Bronchial epithelial cell (primary cell): ENCODE measurements at regions not wholly inside any gene's neighbourhood (a gene's known extent, or its start where the extent isn't known, plus 50 kb on each side); places are given as distances from the start of the nearest gene placed in this dataset.
"Not testable (repeated sequence)": the region's sequence is repeated elsewhere in the genome, so short reads cannot be mapped to it uniquely, and the experiment has no call there.

Experiments
- DNase-seq: peaks from one replicate; pipeline ENCODE4 v3.0.0-alpha.2; 2010; ENCODE audit warnings: low read depth
- FAIRE-seq: peaks from 2 replicates; lab custom pipeline; 2011; peaks lifted over from hg19 to GRCh38; lab: Jason Lieb, UNC
- H3K27me3 ChIP-seq: 2 replicates; pipeline ENCODE4 v1.5.1; 2011; ENCODE audit warnings: low read length; ENCODE audit not compliant: control insufficient read depth, insufficient read depth
- H3K36me3 ChIP-seq: 2 replicates; pipeline ENCODE4 v1.5.1; 2011; ENCODE audit warnings: low read length; ENCODE audit not compliant: control insufficient read depth, insufficient read depth
- H3K4me3 ChIP-seq: 2 replicates; pipeline ENCODE4 v1.5.1; 2011; ENCODE audit warnings: mild to moderate bottlenecking, low read depth, low read length, control low read depth
- TF ChIP-seq, protein P1 (sequence below): IDR thresholded peaks from 2 replicates; pipeline ENCODE4 v1.5.1; 2011; ENCODE audit warnings: mild to moderate bottlenecking, moderate library complexity, low read length, control low read depth, inconsistent platforms; ENCODE audit not compliant: insufficient read depth, severe bottlenecking

DNA sequence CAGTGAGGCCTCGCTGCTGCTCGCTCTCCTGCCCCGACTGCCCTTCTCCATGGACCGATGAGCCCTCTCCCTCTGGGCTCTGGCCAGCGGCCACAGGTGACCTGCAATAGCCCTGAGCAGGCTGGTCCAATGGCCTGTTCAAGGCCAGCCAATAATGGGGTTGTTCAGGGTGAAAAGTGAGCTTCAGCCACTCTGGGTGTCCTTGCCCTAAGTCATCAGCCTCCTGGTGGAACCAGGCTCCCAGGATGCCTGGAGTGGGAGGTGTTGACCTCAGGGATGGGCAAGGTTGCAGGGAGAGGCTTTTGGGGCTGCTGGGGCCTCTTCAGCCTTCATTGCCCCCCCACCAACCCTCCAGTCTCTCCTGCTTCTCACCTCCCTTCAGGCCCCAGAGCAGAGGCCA, 79.7 kb downstream of the RFLNA start:
- no peak for FAIRE-seq
- Histone ChIP-seq H3K4me3 (no peak overlapping the region), H3K27me3 (no peaks in the 10 kb centered on the region), H3K36me3 (peaks cover 26% of the 10 kb centered on the region)
- no peak for DNase-seq
- TF ChIP-seq, protein P1, sequence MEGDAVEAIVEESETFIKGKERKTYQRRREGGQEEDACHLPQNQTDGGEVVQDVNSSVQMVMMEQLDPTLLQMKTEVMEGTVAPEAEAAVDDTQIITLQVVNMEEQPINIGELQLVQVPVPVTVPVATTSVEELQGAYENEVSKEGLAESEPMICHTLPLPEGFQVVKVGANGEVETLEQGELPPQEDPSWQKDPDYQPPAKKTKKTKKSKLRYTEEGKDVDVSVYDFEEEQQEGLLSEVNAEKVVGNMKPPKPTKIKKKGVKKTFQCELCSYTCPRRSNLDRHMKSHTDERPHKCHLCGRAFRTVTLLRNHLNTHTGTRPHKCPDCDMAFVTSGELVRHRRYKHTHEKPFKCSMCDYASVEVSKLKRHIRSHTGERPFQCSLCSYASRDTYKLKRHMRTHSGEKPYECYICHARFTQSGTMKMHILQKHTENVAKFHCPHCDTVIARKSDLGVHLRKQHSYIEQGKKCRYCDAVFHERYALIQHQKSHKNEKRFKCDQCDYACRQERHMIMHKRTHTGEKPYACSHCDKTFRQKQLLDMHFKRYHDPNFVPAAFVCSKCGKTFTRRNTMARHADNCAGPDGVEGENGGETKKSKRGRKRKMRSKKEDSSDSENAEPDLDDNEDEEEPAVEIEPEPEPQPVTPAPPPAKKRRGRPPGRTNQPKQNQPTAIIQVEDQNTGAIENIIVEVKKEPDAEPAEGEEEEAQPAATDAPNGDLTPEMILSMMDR = no peak

DNA sequence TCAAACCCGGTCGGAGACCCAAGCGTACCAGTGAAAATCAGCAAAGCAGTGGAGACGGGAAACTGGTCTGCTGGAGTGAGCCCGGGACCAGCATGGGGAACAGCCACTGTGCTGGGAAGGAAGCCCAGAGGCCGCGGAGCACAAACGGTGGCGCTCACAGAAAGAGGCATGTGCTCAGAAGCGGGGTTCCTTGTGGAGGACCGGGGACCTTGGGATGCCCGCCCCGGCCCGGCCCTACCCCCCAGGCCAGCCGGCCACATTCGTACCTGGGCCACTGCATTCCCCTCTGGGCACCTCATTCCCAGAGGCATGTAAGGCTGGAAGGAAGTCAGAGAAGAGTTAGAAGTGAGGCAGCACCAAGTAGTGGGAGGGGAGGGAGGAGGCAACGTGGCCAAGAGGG, 79.3 kb downstream of the RFLNA start:
- Histone ChIP-seq H3K27me3 (no peaks in the 10 kb centered on the region), H3K36me3 (peaks cover 26% of the 10 kb centered on the region), H3K4me3 (no peak overlapping the region)
- TF ChIP-seq, protein P1 = no peak
- DNase-seq = no peak
- no peak for FAIRE-seq

DNA sequence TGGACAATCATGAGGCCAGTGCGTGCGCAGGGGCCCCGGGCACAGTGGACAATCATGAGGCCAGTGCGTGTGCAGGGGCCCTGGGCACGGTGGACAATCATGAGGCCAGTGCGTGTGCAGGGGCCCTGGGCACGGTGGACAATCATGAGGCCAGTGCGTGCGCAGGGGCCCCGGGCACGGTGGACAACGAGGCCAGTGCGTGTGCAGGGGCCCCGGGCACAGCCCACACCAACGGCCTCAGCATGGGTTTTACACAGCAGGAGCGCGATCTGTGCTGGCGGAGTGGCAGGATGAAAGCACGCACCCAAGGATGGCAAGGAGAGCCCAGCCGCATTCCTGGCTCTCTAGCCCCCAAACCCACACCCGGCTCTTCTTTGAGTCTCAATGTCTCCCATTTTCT, 78.8 kb downstream of the RFLNA start:
- not testable (repeated sequence) for H3K27me3 ChIP-seq, FAIRE-seq, DNase-seq, H3K4me3 ChIP-seq
- H3K36me3 ChIP-seq = peaks cover 24% of the 10 kb centered on the region

DNA sequence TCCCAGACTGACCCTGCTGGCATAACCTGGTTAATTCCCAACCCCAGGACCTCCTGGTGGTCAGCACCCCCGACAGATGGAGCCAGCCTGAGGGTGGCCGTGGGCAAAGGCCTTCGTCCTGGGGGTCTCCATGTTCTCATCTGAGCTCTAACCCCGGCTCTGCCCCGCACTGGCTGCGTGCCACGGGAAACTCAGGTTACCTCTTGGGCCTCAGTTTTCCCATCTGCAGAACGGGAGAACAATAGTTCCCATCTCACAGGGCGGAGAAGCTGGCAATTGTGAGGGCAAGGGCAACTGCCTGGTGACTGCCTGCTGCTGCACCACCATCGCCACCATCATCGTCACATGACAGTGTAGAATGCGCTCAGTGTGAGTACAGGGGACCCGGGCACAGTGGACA, 77.9 kb downstream of the RFLNA start:
- peaks cover 21% of the 10 kb centered on the region for H3K36me3 ChIP-seq
- H3K27me3 ChIP-seq = no peaks in the 10 kb centered on the region
- TF ChIP-seq, protein P1 = no peak
- FAIRE-seq (no peak), DNase-seq (no peak)
- H3K4me3 ChIP-seq = no peak overlapping the region

DNA sequence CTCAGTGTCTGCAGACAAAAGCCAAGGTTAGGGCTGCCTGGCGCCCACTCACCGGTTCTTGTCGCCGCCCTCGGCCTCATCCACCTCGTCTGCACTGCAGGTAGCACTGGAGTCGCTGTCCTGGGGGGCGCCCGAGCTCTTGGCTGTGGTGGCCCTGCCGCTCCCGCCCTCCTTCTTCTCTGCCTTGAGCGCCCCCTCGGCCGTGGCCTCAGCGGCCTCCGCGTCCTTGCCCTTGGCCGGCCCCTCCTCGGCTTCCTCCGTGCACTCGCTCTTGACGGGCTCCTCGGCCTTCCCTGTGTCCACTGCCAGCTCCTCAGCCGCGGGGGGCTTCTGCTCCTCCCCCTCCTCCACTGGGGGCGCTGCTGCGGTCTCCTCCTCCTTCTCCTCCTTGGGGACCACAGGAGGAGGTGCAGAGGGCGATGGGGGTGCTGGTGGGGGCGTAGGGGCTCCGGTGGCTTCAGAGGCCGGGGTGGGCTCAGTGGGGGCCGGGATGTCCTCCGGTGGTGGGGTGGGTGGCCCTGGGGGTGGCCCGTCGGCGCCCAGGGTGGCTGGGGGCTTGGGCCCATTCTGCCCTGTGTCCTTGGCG, 77.2 kb downstream of the RFLNA start:
- FAIRE-seq = no peak
- DNase-seq = no peak
- TF ChIP-seq, protein P1 = no peak
- Histone ChIP-seq H3K4me3 (no peak overlapping the region), H3K27me3 (no peaks in the 10 kb centered on the region), H3K36me3 (peaks cover 21% of the 10 kb centered on the region)

DNA sequence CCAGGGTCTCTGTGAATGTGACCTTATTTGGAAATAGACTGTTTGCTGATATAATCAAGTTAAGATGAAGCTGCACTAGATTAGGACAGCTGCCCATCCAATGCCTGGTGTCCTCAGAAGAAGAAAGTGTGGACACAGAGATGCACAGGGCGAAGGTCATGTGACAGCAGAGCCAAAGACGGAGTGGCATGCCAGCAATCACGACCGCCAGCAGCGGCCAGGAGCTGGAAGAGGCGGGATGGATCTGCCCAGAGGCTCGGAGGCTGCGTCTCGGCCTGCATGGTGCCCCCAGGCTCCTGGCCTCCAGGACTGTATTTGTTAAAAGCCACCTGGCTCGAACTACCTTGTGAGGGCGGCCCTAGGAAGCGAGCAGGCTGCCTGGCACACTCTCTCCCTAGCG, 76.5 kb downstream of the RFLNA start:
- H3K27me3 ChIP-seq = no peaks in the 10 kb centered on the region
- peaks cover 20% of the 10 kb centered on the region for H3K36me3 ChIP-seq
- no peak for DNase-seq
- H3K4me3 ChIP-seq = no peak overlapping the region
- no peak for FAIRE-seq
- TF ChIP-seq, protein P1 = no peak
